Suppressor macrophage (primary cell): ENCODE measurements at regions not wholly inside any gene's neighbourhood (a gene's known extent, or its start where the extent isn't known, plus 50 kb on each side); places are given as distances from the start of the nearest gene placed in this dataset.
"Not testable (repeated sequence)": the region's sequence is repeated elsewhere in the genome, so short reads cannot be mapped to it uniquely, and the experiment has no call there.

Experiments
- DNase-seq, 4 experiments: peaks; one replicate each; pipeline ENCODE4 v3.0.0-alpha.2; 2020 to 2022

DNA sequence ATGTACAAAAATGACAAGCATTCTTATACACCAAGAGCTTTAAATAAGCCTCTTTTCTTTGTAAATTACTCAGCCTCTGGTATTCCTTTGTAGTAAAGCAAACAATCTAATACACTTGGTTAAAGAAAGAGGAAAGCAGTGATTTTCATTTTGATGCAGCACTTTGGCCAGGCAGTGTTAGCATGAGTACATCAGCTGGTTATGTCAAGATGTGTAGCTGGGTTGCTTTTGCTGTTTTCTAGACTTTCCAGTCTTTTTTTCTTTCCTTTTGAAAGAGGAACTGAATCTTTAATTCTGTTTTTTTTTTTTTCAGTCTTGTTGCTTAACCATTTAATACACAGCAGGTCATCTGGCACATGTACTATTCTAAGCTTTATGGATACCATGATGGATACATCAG, 167.1 kb upstream of the AADAT start:
- DNase-seq: peak in 1 of 4 experiments; percentile 5

DNA sequence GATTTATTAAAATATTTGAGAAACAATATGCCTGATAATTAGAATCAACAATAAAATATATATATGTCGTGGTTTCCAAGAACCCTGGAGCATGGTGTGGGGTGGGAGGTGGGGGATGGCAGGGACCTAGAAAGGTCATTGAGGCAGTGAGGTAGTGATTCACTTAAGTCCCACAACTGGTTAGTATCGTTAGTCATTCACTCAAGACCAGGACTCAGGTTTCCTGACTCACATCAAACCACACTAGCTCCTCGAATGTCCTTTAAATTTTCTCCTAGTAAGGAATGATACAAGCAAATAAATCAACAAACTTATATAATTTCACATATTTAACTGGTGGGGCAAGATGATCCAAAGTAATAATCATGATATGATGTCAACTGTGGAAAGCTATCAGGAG, 158.8 kb upstream of the AADAT start:
- no peak for DNase-seq

GRCh38 chr4:170248029-170248428, 158.3 kb upstream of the AADAT start:
- no peak for DNase-seq

DNA sequence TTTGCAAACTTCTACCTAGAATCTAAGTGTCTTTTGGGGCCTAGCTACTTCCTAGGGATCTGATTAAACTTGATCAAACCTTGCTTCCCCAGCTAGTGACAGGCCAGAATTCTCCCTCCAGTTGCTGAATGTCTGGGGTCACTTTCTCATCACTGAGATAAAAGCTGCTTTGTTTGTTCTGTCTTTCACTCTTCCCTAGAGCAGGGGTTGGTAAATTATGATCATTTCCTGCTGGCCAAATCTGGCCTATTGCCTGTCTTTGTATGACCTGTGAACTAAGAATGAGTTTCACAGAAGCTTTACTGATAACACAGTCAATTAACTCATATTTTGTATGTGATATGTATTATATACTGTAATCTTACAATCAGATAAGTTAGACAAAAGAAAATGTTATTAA, 157.8 kb upstream of the AADAT start:
- DNase-seq: no peak

- no peak for DNase-seq
Observed at GRCh38 chr4:170243662-170244288, 154.0 kb upstream of the AADAT start.

GRCh38 chr4:170242471-170242870, 152.7 kb upstream of the AADAT start:
- no peak for DNase-seq

GRCh38 chr4:170234800-170235199, 145.0 kb upstream of the AADAT start:
- DNase-seq: no peak

- peak in 3 of 4 experiments; percentile 3 to 23 (median 11) for DNase-seq
Observed at GRCh38 chr4:170231377-170231776, 141.6 kb upstream of the AADAT start.

GRCh38 chr4:170230242-170230641, 140.5 kb upstream of the AADAT start:
- DNase-seq: no peak

- DNase-seq: no peak
Observed at GRCh38 chr4:170229006-170229405, 139.2 kb upstream of the AADAT start.

DNA sequence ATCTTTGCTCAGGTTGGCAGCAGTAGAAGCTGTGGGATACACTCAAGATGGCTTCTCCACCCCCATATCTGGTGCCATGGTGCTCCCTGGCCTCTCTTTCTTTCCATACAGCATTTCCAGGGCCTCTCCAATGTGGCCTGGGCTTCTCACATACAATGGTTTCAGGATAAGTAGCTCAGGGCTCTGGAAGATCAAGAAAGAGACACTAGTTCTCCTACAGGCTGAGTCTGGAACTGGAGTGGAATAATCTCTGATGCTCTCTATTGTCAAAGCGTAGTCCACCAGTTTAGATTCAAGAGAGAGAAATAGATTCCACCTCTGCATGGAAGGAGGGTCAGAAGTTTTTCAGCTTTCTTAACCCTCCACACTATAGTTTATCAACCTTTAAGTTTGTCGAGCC, 138.2 kb upstream of the AADAT start:
- no peak for DNase-seq

DNA sequence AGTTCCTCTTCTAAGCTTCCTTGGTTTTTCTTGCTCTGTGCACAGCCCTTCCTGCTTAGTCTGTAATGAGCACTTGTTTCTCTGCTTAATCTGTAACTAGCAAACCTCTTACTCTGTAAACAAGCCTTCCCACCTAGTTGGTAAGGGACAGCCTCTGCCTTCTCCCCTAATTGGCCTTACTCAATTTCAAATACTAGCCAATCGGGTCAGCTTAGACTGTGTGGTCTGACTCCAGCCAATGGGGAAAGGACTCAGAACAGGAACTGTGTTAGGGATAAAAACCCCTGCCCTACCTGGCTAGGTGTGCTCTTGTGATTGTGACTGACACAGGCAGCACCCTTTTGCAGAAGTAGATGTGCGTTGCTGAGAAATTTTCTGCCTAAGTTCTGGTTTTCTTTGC, 136.5 kb upstream of the AADAT start:
- DNase-seq: no peak

DNA sequence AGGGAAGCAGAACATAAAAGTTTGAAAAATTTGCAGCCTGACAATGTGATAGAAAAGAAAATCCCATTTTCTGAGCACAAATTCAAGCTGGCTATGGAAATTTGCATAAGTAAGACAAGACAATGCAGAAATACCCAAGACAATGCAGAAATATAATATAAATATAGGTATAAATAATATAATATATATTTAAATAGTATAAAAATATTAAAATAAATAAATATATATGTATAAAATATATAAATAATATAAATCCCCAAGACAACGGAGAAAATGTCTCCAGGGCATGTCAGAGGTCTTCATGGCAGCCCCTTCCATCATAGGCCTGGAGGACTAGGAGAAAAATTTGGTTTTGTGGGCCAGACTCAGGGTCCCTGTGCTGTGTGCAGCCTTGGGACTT, 125.0 kb upstream of the AADAT start:
- DNase-seq: no peak

- no peak for DNase-seq
Observed at GRCh38 chr4:170214101-170214500, 124.3 kb upstream of the AADAT start.

- peak; percentile 1 to 41 (median 17) for DNase-seq
Observed at GRCh38 chr4:170202721-170203120, 113.0 kb upstream of the AADAT start.

DNA sequence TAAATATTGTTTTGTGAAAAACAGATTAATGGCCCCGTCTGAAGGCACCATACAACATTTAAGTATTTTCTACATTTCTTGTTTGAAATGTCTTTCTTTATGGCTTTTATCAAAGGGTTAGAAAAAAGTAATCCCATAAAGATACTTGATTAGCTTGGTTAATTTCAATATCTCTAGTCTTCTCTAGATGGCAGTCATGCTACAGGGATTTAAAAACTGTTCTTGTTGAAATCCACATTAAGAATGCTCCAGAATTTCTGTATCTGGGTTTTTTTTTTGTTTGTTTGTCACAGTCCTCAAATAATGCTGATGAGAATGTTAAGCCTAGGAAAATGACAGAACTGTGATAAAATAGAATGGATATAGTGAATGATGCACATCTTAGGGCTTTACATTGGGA, 109.0 kb upstream of the AADAT start:
- DNase-seq: no peak

- not testable (repeated sequence) for DNase-seq
Observed at GRCh38 chr4:170194794-170195193, 105.0 kb upstream of the AADAT start.

DNA sequence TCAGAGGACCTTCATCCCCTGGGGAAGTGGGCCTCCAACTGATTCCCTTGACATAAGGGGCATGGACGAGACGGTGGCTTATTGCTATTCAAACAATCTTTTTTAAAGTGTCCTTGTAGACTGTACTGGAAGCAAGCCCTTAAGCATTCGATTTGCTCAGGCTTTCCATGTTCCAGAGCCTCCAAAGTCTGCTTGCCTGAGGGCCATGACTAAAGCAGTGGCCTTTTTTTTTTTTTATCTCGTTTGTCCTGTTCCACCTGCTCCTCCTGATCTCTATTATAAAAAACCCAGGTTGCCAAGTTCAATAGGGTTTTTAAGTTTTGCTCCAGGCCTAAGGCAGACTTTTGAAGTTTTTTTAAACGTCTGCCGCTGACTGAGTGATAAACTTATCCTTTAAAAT, 103.7 kb upstream of the AADAT start:
- no peak for DNase-seq

GRCh38 chr4:170190265-170190664, 100.5 kb upstream of the AADAT start:
- DNase-seq: no peak

DNA sequence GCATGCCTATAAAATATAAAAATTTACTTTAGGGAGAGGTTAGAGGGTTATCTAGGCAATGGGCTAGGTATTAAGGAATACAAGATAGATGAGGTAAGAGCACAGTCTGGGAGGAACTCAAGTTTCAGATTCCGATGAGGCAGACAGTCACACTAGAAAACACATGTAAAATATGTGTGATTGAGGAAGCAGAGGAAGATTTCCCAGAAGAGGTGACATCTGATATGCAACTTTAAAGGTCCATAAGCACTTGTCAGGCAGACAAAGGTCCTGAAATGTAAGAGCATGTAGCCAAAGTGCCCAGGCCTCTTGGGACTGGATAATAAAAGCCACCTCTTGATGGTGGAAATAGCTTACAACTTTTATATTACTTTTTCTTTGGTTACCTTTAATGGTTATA, 81.1 kb upstream of the AADAT start:
- no peak for DNase-seq

DNA sequence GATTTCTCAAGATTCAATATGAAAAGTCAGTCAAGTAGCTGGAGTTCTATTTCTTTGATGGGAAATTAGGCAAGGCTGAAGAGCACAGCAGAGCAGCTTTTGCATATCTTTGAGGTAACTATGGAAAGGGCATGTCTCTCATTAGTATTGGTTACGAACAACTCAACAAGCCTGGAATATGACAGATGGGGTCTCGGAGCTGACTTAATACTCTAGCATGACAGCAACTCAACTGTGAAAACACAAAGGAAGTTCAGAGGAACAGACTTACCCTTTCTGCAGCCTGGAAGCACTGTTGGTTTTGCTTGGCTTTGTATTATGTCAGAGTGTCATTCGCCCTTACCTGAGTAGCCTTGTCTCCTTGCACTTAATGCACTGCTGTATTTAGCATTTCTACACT, 79.9 kb upstream of the AADAT start:
- no peak for DNase-seq

GRCh38 chr4:170167678-170168077, 77.9 kb upstream of the AADAT start:
- DNase-seq: no peak

GRCh38 chr4:170166193-170166592, 76.4 kb upstream of the AADAT start:
- not testable (repeated sequence) for DNase-seq

GRCh38 chr4:170162416-170162815, 72.7 kb upstream of the AADAT start:
- DNase-seq: no peak

DNA sequence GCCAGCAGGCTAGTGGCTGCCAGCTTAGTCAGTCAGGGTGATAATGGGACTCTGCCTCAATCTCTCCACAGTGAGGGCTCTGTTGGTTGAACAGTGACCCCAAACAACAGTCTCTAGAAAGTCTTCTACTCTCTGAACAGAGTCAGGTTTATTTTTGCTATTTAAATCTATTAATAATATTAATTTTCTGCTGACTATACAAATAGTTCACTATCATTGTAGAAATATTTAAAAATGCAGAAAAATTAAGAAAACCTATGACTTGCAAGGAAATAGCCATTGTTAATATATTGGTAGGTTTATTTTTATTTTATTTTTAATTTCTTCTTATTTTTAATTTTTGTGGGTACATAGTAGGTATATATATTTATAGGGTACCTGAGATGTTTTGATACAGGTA, 67.9 kb upstream of the AADAT start:
- DNase-seq: no peak
